Muscle of back (tissue), 3 donors: ENCODE measurements at regions not wholly inside any gene's neighbourhood (a gene's known extent, or its start where the extent isn't known, plus 50 kb on each side); places are given as distances from the start of the nearest gene placed in this dataset.
"Not testable (repeated sequence)": the region's sequence is repeated elsewhere in the genome, so short reads cannot be mapped to it uniquely, and the experiment has no call there.

ENCODE experiments used
- DNase-seq, 3 donors: peaks; one replicate each; pipeline versions ENCODE4 v3.0.0 to v3.0.0-alpha.2; 2013

DNA sequence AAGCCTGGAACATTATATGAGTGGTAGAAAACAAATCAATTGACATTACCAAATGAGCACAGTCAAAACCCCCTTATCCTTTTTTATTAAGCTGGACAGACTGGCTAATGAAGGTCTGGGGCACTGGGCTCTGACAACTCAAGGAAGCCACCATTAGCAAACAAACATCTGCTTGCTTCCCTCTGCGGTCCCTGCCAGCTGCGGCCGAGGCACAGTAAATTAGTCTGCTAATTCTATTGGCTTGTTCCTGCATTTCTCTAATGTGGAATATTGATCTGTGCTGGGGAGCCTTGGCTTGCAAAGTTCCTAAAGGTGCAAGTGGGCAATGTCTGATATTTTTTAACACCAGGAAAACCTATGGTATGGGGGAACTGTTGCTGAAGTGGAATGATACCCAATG lies 300.3 kb downstream of the MTX2 start:
- no peak for DNase-seq

DNA sequence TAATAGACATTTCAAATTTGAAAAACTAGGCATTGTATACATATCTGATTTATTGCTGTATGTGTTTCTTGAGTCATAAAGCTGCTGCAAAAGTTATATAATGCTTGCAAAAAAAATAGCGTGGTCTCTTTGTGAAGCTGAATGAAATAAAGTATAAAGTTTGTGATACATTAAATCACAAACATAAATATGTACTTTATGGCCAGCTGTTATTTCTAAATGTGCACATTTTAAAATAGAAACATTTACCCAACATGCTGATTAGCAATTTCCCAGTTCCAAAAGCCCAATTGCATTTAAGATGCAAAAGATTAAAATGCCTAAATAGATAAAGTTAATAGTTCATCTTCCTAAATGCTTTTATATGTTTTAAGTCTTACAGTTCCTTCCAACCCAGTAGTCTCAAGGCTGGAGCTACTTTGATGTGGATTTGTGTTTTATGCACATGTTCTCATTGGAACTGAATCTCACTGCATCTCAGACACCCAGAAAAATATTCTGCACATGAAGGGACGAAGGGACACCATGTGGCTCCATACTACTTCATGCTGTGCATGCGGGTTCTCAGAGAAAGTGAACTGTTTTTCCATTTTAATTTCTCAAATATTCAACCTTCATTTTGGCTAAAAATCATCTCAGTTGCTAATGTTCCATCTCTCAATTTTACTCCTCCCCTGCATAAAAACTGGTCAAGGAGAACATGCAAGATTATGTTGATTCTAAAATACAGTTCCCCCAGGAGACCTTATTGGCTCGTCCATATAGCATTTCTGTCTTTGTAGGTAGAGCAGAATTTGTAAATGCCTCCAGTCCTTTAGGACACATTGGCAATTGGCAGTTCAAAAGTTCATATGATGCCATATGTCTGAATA lies 304.6 kb downstream of the MTX2 start:
- DNase-seq: no peak

DNA sequence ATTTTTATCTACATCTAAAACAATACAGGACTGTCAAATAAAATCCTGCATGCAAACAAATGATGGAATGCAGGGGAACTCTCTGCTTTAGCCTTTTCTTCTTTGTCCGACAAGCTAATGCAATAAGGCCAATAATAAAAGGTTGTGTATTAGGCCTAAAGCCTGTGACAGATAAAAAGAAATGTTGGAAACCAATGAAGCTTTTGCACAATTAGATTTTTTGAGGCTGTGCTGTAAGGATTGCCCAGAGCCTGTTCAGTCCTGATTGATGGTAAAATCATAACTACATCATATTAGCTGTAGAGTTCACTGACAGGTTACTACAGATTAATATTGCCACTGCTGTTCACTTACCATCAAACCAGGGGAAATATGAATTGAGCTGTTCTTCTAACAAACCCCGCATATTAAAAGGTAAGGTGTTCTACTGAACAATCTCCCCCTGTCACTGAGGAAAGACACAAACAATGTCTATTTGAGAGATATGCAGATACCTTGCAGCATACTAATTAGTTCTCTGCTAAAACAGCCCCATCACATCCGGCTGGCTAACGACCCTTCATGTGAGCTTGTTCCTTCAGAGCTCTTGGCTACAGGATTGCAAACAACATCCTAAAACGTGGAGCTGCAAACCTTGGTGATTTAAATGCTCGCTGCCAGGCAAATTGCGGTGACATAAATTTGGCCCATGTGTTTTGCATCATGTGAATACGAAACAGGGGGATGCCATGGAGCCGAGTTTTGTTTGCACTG lies 305.4 kb downstream of the MTX2 start:
- no peak for DNase-seq

DNA sequence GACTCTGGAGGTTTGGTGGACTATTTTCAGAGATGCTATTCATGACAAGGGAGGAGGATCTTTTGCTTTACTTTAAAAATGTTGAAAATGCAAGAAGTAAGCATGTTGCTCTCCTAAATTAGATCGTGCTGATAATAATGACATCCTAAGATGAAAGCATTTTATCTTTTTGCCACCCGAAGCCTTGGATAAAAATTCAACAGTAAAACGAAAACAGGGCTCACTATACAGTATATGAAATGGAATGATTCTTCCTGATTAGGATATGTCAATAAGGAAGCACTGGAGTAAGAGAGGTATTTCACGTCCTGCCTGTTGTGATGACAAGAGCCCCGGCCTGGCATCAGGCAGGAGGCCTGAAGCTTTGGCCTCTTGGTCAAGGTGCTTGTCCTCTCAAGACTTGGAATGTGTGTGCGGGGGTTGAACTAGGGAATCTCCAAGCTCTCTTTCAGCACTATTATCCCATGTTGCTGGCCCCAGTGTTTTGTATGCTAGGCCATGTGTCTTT lies 306.0 kb downstream of the MTX2 start:
- no peak for DNase-seq

DNA sequence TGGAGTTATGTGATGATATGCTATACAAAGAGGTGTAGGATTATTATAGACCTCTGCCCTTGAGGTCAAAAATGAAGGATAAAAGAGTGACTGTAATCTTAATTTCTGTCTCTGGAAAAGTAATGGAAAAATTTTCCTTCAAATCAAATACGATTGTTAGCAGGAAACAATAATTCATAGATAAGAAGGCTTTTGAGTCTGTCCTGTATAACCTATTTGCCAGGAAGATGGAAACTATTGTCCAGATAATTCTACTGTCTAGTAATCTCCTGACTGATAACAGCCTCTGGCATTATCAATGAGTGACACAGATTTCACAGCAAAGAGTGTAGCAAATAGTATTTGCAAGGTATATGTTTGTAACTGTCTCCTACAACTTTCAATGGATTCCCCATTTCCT lies 307.8 kb downstream of the MTX2 start:
- DNase-seq: no peak

DNA sequence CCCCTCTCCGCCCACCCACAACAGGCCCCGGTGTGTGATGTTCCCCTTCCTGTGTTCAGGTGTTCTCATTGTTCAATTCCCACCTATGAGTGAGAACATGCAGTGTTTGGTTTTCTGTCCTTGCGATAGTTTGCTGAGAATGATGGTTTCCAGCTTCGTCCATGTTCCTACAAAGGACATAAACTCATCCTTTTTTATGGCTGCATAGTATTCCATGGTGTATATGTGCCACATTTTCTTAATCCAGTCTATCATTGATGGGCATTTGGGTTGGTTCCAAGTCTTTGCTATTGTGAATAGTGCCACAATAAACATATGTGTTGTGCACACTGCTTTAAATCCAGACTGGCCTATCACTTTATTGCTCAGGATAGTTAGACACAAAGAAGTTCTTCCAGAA lies 309.1 kb downstream of the MTX2 start:
- DNase-seq: not testable (repeated sequence)

DNA sequence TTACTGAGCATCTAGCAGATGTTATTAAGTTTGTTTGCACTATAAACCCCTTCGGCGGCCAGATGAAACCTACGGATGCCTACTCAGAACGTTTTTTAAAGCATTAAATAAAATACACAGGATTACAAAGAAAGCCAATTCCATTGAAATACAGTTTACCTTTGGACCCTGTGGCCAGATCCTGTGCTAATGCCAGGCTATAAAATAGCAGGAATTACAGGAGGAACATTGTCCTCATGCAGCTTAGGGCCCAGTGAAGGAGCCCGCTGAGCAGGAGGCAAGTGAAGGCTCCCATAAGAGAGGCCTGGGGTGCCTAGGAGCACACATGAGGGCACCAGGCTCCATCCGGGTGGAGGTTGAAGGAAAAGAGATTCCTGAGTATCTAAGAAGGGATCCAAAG lies 310.4 kb downstream of the MTX2 start:
- no peak for DNase-seq

DNA sequence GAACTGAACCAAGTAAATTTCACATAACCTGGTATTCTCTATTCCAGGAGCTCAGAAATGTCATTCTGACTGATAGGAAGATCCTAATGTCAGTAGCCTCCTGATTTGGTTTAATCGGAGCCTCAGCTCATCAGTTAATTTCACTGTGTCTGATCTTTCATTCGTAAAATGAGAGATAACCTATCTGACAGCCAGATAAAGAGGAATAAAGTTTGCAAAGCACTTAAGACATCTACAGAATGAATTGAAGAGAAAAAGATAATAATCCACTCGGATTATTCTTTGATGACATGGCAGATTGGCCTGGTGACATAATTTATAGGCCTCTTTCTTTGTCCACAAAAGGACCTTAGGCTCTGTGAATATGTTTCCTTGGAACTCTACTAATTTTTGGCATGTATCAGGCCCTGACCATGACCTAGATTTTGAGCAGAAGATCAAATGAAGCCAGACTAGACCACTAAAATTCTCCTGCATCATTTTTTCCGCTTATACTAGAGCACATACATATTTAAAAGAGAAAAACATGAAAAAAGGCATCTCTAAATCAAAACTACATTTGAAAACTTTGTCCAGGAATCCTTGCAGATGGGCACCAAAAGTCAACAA lies 312.4 kb downstream of the MTX2 start:
- peak in 1 of 3 donors; percentile 21 for DNase-seq

DNA sequence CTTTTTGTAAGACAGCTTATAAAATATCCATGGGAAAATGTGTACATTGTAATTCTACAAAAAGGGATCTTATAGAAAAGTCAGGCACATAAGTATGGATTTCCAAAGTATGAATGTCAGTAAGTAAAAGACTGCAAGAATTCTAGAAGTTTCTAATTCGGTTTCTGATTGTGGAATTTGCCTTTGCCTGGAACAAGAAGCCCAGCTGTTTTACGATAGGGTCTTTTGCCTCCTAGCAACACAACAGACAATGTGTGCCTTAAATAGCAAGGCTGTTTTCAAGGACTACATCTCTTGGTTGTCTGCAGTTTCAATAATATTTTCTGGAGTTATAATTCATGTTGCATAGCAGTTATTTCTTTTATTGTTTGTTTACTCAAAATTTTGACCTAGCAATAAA lies 312.9 kb downstream of the MTX2 start:
- peak in 1 of 3 donors; percentile 42 for DNase-seq

DNA sequence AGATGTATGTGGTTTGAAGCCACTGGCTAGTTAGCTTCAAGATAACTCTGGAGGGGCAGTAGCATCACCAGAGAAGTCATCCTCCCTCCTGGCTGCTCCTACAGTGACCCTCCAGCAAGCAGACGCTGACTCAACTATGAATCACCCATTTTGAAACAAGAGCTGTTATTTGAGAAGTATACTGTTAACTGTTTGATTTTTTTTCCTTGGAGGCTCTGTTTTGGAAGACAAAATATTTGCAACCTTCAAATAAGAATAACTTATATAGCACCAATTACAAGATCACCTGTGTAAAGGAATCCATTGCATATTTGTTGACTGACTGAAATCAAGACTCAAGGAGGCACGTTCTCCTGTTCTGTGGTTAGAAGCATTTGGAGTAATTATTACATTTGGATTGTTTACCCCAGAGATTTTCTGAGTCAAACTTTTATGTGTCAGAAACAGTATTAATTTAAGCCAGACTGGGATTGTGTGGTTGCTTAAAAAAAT lies 313.8 kb downstream of the MTX2 start:
- DNase-seq: peak in 2 of 3 donors; percentile 69 to 90

DNA sequence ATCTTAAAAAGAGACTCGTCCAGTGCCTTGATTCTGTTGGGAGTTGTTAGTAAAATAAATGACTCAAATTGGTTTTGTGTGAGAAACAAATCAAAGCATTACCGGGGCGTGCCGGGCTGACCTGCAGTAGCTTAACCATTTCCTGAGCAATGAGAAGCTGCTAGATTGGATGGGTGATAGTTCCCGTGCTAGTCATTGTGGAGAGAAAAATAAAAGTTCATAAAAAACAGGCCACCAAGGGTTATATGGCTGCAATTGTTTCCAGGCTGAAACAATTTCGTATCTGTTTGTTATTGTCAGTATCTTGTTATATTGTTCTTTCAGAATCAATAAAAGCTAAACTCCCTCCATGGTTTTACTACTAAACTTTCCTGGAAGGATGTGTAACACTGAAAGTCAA lies 314.4 kb downstream of the MTX2 start:
- DNase-seq: peak in 1 of 3 donors; percentile 30

DNA sequence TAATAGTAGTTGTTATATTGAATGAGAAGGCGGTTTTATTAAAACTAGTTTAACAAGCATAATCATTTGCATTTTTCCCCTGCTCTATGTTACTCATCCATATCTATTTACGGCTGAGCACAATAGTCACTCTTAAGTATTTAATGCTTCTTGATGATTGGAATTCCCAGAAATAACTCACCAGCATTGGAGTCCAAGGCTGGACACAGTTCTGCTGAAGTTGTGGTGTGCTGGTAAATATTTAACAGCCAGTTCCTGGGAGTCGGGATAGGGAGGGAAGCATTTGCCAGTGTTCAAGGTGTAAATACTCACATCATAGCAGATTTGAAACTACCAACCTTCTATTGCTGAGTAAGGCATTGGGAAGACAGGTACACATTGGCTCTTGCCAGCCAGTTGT lies 315.1 kb downstream of the MTX2 start:
- peak in 1 of 3 donors; percentile 49 for DNase-seq

DNA sequence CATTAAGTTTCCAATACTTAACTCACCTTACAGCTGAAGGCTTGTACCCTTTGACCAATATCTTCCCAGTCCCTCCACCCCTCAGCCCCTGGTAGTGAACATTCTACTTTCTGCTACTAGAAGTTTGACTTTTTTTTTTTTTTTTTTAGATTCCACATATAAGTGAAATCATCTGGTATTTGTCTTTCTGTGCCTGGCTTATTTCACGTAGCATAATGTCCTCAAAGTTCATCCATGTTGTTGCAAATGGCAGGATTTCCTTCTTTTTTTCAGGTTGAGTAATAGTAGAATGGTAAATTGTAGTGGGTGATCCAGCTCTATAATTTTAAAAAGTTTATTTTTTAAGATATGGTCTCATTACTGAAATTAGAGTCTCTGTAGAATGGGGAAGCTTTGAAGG lies 316.0 kb downstream of the MTX2 start:
- no peak for DNase-seq

DNA sequence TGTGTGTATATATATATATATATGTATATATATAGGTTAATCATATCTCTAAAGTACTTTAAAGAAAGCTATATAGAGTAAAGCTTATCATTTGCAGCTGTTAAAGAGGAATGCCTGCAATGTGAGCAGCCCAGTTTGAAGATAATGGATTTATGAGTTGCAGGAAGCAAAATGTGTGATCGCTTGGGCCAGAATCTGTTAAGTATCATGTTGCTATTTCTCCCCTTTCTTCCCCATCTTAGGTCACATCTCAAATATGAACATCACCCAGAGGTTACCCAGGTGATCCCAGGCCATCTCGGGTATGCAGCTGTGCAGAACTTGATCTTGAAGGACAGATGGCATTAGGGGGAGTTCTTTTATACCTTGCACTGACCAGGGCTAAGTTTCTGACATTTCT lies 316.5 kb downstream of the MTX2 start:
- no peak for DNase-seq

DNA sequence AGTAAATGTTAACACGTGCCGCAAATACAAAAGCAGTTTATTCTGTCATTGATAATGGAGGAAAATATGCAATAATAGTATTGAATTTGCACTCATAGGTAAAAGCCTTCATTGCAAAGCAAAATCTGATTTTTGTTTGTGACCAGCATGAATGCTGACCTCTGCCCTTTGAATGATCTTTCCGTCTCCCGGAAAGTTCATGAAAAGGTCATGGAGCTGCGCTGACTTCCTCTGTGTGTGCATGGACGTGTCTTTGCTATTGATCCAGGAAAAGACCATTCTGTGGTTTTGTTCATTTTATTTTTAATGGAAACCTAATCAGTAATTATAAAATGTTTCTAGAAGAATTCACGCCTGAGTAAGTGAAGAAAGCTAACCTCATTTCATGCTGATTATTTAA lies 320.0 kb downstream of the MTX2 start:
- DNase-seq: no peak

DNA sequence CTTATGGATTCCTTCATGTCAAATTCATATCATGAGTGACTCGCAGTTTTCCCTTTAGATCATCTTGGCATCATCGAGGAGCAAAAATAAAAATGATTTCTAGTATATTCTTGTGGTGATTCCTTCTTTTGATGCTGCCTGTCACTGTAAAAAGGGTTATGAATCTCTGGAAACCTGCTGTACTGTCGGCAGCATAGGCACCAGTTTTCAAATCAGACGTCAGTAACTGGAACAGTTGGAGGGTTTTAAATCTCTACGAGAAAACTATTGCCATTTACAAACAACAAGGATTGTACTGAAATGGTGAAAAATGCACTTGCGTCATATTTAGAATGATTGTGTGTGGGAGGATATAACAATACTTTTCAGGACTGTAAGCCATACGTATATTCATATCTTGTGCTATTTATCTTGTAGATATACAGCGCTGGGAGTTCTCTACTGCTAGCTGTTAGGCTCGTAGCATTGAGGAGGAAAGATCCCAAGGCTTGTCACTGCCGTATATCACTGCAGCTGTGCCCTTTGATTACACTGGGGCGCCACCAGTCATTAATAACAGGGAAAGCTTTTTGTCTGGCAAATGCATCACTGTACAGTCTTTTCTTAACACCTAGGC lies 320.7 kb downstream of the MTX2 start:
- DNase-seq: no peak

DNA sequence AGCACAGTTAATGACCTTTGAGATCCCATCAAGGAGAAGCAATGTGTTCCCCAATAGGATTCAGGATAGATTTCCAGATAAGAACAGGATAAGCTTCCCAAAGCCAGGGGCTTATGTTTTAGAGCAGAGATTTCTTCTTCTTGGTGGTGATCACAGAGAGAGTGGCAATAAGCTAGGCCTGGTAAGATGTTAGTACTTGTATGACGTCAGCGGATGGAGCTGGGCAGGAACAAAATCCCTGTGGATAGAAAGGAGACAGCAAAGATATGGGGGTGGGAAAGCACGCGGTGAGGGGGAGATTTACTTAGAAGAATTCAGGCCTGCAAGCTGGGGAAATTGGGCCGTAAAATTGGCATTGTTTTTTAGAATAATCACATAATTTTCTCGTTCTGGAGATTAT lies 323.0 kb downstream of the MTX2 start:
- DNase-seq: no peak

DNA sequence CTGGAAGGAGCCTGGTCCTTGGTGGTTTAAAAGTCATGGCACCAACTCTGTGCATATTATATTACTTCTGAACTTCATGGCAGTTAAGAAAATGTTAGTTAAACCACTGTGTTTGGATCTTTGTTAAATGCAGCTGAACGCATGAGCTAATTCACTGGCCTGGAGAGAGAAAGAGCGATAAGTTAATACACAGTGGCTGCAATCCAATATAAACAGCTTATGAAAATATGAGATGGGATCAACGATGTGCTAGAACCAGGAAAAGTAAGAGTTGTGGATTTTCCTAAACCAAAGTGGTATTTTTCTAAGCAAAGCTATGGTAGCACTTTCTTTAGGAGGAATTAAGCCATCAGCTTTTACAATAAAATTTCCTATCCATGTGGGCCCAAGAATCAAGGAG lies 326.7 kb downstream of the MTX2 start:
- DNase-seq: peak in 1 of 3 donors; percentile 45

DNA sequence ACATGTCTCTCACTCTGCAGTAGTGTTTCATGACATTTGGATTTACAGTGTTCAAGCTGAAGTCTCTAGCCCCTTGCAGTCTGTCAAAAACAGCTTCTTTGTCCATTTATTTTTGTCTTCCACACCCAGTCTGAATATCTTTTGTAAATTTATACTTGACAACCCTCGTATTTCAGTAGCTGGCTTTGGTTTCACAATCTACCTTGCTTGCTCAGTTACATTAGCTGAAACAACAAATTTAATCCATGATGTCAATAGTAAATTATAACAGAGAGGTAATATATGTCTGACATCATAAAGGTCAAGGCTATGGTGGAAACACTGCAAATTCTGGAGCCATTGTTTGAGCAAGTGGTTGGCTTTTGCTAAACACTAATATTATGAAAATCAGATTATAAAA lies 328.7 kb downstream of the MTX2 start:
- DNase-seq: no peak

DNA sequence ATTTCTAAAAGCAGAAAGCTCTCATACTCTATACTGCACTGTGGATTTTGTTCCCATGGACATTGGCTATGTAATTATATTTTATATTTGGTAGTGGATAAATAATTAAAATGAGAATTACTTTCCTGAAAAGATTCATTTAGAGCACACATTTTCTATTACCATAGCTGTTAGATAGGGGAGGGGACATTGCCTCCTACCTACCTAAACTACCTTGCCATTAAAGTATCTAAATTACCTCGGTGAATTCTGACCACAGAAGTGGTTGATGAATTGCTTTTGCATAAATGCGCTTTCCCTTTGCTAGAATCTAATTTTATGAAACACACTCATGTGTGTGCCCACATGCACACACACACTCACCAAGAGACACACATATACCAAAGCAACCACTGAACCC lies 329.1 kb downstream of the MTX2 start:
- DNase-seq: no peak

DNA sequence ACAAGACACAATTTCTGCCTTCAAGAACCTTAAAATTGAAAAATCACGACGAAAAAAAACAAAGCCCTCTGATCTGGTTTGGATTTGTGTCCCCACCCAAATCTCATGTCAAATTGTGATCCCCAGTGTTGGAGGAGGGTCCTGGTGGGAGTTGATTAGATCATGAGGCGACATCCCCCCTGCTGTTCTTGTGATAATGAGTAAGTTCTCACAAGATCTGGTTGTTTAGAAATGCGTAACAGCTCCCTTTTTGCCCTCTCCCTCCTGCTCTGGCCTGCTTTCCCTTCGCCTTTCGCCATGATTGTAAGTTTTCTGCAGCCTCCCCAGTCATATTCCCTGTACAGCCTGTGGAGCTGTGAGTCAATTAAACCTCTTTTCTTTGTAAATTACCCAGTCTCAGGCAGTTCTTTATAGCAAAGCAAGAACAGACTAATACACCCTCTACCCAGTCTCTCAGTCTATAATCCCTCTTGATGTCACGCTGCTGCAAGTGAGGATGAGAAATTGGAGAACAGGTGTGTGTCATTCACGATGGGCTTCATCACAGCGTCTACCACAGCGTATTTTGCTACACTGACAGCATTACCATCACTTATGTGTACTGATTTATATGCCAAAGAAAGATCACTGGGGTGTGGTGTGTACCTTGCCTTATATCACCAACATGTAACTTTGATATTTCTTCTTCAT lies 330.7 kb downstream of the MTX2 start:
- DNase-seq: no peak
